GM12865 (cell line): ENCODE measurements at regions not wholly inside any gene's neighbourhood (a gene's known extent, or its start where the extent isn't known, plus 50 kb on each side); places are given as distances from the start of the nearest gene placed in this dataset.

ENCODE experiments used
- DNase-seq: peaks from one replicate; pipeline ENCODE4 v3.0.0; 2010; ENCODE audit warnings: low read depth
- H3K4me3 ChIP-seq: 2 replicates; pipeline ENCODE4 v1.5.1; 2011; ENCODE audit warnings: mild to moderate bottlenecking, low read depth, low read length, control low read depth
- TF ChIP-seq, protein P1 (sequence below): IDR thresholded peaks from 2 replicates; pipeline ENCODE4 v1.5.1; 2011; ENCODE audit warnings: low read length, control low read depth, low read depth, inconsistent platforms; ENCODE audit not compliant: insufficient read depth; ENCODE audit errors: missing control alignments

DNA sequence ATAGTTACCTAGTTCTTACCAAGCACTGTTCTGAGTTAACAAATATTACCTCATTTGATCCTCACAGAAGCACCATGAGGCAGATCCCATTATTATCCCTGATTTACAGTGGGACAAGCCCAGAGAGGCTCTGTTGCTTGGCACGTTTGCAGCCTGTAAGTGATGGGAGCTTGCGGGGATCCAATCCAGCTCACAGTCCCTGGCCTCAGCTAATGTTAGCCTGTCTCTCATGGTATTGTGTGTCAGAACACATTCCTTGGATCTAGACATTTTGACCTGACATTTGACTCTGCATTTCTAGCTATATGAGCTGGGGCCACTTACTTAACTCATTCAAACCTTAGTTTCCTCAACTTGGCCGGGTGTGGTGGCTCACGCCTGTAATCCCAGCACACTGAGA is 246.9 kb upstream of the LRTM1 start:
- TF ChIP-seq, protein P1, sequence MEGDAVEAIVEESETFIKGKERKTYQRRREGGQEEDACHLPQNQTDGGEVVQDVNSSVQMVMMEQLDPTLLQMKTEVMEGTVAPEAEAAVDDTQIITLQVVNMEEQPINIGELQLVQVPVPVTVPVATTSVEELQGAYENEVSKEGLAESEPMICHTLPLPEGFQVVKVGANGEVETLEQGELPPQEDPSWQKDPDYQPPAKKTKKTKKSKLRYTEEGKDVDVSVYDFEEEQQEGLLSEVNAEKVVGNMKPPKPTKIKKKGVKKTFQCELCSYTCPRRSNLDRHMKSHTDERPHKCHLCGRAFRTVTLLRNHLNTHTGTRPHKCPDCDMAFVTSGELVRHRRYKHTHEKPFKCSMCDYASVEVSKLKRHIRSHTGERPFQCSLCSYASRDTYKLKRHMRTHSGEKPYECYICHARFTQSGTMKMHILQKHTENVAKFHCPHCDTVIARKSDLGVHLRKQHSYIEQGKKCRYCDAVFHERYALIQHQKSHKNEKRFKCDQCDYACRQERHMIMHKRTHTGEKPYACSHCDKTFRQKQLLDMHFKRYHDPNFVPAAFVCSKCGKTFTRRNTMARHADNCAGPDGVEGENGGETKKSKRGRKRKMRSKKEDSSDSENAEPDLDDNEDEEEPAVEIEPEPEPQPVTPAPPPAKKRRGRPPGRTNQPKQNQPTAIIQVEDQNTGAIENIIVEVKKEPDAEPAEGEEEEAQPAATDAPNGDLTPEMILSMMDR, result no peak
- H3K4me3 ChIP-seq, result no peak overlapping the region
- no peak for DNase-seq

DNA sequence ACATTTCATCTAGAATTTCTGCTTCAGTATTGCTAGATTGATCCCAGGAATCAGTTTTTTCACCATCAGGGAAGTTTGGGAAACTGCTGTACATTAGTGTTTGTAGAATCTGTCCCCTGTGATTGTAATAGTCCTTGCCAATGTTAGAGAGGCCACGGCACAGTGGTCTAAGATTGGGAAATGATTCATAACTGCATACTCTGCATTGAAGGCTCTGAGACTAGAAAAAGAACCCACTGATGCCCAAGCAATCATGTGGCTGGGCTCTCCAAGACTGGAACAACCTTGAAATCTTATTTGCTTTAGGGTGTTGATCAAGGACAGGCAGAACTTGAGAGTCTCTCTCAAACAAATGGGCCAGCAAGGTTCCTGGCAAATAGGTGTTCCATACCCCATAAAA is 245.6 kb upstream of the LRTM1 start:
- no peak overlapping the region for H3K4me3 ChIP-seq
- TF ChIP-seq, protein P1, result no peak
- DNase-seq, result no peak

DNA sequence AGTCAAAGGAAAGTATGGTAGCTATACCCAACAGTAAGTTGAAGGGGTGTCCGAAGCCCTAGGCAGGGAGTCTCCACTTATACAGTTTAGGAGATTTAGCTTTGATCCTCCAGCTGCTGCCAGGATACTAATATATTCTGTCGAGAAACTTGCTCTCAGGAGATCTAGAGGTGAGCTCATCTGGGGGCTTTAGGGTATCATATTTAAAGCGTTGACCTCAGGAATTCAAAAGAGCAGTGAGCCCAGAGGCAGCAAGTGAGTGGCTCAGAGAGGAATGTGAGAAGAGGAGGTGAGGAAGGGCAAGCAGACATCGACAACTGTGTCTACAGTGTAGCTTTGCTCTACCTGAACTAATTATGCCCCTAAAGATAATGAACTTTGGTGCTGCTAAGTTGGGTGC is 245.1 kb upstream of the LRTM1 start:
- no peak for DNase-seq
- TF ChIP-seq, protein P1, result no peak
- no peak overlapping the region for H3K4me3 ChIP-seq

DNA sequence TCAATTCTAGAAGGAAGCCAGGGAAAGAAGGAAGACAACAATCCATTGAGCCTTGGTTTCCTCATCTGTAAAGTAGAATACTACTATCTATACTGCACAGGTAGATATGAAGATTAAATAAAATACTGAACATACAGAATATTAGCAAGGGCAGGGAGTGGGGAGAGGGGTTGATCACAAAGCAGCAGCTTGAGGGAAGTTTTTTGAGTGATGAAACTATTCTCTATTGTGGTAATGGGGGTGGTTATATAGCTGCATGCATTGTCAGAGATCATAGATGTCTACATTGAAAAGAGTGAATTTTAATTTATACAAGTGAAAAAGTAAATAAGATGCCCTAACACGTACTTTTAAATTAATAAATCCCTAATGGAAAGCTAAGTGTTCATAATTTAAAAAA is 242.6 kb upstream of the LRTM1 start:
- TF ChIP-seq, protein P1, result no peak
- no peak for DNase-seq
- H3K4me3 ChIP-seq, result no peak overlapping the region

DNA sequence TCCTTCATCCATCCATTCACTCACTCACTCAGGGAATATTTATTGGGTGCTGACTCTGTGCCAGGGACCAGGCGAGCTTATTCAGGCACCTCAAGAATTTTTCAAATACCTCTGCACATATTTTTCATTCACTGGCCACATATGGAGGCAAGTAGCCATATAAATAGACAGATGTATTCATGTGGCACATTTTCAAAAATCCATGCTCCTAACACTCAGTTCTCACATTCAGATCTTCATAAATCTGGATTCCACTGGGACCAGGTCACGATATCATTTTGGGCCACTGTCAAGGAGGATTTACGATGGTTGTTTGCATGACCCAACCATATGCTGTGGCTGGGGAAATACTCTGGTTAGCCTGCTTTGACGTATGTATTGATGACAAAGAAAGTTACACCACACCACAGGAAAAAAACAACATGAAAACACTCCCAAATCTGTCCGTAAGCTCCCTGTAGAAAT is 241.8 kb upstream of the LRTM1 start:
- TF ChIP-seq, protein P1, result no peak
- no peak overlapping the region for H3K4me3 ChIP-seq
- DNase-seq, result no peak

DNA sequence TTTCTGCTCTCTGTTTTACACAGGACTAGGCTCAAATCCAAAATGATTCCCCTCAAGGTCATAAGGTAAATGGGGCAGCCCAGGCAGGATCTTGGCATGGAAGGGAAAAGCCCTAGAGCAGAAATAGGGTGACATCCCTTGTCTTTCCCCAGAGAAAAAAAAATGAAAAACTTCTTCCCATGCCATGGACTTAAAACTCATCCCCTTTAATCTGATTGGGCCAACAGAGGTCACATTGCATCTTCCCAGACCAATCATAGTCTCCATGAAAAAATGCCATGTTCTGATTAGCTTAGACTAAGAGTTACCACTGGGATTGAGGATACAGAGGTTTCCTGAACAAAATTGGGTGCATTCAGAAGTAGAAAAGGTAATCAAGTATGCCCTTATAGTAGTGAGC is 241.3 kb upstream of the LRTM1 start:
- H3K4me3 ChIP-seq, result no peak overlapping the region
- DNase-seq, result no peak

More for the DNA sequence above, 241.3 kb upstream of the LRTM1 start:
- TF ChIP-seq, protein P1, result no peak
